Breast epithelium (tissue), 4 donors: ENCODE measurements at regions not wholly inside any gene's neighbourhood (a gene's known extent, or its start where the extent isn't known, plus 50 kb on each side); places are given as distances from the start of the nearest gene placed in this dataset.

ENCODE experiments used
- DNase-seq, 2 donors: peaks; one replicate each; pipeline ENCODE4 v3.0.0-alpha.2; 2019; ENCODE audit warnings: low spot score in 2 of 2
- H3K27ac ChIP-seq, 2 donors: fragments of 200-600 bp; sonication (generic) in 1 of 2; one replicate each; pipeline ENCODE4 v1.5.1; 2016 to 2019; ENCODE audit warnings: mild to moderate bottlenecking in 1 of 2
- H3K27me3 ChIP-seq, 2 donors: fragments of 200-600 bp; sonication (generic) in 1 of 2; one replicate each; pipeline versions ENCODE4 v1.5.1 to v1.6.0; 2017 to 2019; ENCODE audit warnings: control low read depth in 1 of 2, mild to moderate bottlenecking in 1 of 2
- H3K36me3 ChIP-seq: fragments of 200-600 bp; one replicate; pipeline ENCODE4 v1.5.1; 2019
- H3K4me1 ChIP-seq, 2 donors: fragments of 200-600 bp; sonication (generic); one replicate each; pipeline ENCODE4 v1.5.1; 2016 to 2019; ENCODE audit warnings: control low read depth in 1 of 2
- H3K4me3 ChIP-seq, 3 donors: fragments of 200-600 bp; sonication (generic); 1 replicate in 2 of 3; 2 replicates in 1 of 3; pipeline ENCODE4 v1.5.1; 2016 to 2019; ENCODE audit warnings: mild to moderate bottlenecking in 3 of 3, moderate library complexity in 2 of 3
- H3K9me3 ChIP-seq, 2 donors: fragments of 200-600 bp; sonication (generic) in 1 of 2; one replicate each; pipeline ENCODE4 v1.5.1; 2016 to 2019; ENCODE audit warnings: control low read depth in 1 of 2
- CTCF ChIP-seq, 3 donors: fragments of 450-650 bp; IDR thresholded peaks; one replicate each; pipeline ENCODE4 v1.5.1; 2016 to 2017; ENCODE audit warnings: antibody characterized with exemption in 3 of 3, mild to moderate bottlenecking in 3 of 3, moderate library complexity in 3 of 3
- POLR2A ChIP-seq: fragments of 450-650 bp; IDR thresholded peaks from one replicate; pipeline ENCODE4 v1.6.1; 2016; ENCODE audit warnings: antibody characterized with exemption, mild to moderate bottlenecking, moderate library complexity
- POLR2AphosphoS5 ChIP-seq, 3 donors: sonication (generic); formaldehyde crosslinking; IDR thresholded peaks; one replicate each; pipeline ENCODE4 v1.6.1; 2017; ENCODE audit warnings: antibody characterized with exemption in 3 of 3
- intact Hi-C: fragments of 100-400 bp; cut with DNase I; formaldehyde crosslinking; loops from one replicate; pipeline ENCODE4 v1.15.1; 2023; ENCODE audit warnings: low total_unique reads

- no peak for TF ChIP-seq CTCF (IDR thresholded peaks at IDR 0.05)
Measured at GRCh38 chr3:19598870-19599269, 335.1 kb downstream of the EFHB start.

GRCh38 chr3:19596408-19596807 lies 337.6 kb downstream of the EFHB start:
- Histone ChIP-seq H3K4me3 (no peak overlapping the region), H3K9me3 (peaks cover 3 to 10% of the 10 kb centered on the region in 2 donors), H3K4me1 (no peaks in the 10 kb centered on the region), H3K27ac (no peak overlapping the region), H3K27me3 (no peaks in the 10 kb centered on the region), H3K36me3 (no peaks in the 10 kb centered on the region)
- TF ChIP-seq POLR2AphosphoS5 (IDR thresholded peaks at IDR 0.05) (no peak), POLR2A (no peak), CTCF (IDR thresholded peaks at IDR 0.05) (no peak)
- no peak for DNase-seq
- intact Hi-C loops = no loop called here

More at GRCh38 chr3:19598870-19599269, 335.1 kb downstream of the EFHB start:
- intact Hi-C loops = no loop called here
- H3K36me3 ChIP-seq = no peaks in the 10 kb centered on the region
- no peaks in the 10 kb centered on the region for H3K27me3 ChIP-seq
- no peak overlapping the region for H3K4me3 ChIP-seq
- no peak overlapping the region for H3K27ac ChIP-seq
- no peaks in the 10 kb centered on the region for H3K4me1 ChIP-seq
- no peak for DNase-seq
- peaks cover 3 to 17% of the 10 kb centered on the region in 2 donors for H3K9me3 ChIP-seq

- Histone ChIP-seq H3K36me3 (no peaks in the 10 kb centered on the region), H3K4me1 (no peaks in the 10 kb centered on the region), H3K4me3 (no peak overlapping the region), H3K9me3 (peaks cover 3 to 5% of the 10 kb centered on the region in 2 donors), H3K27me3 (no peaks in the 10 kb centered on the region), H3K27ac (no peak overlapping the region)
- intact Hi-C loops = no loop called here
- DNase-seq = no peak
- no peak for TF ChIP-seq POLR2A
- no peak for TF ChIP-seq POLR2AphosphoS5 (IDR thresholded peaks at IDR 0.05)
- no peak for TF ChIP-seq CTCF (IDR thresholded peaks at IDR 0.05)
Measured at GRCh38 chr3:19595884-19596283, 338.1 kb downstream of the EFHB start.
